HCT116 (cell line): ENCODE measurements at regions not wholly inside any gene's neighbourhood (a gene's known extent, or its start where the extent isn't known, plus 50 kb on each side); places are given as distances from the start of the nearest gene placed in this dataset.

ENCODE experiments used
- ATAC-seq: fragments of 200-7000 bp; cut with Tn5 transposase; 2 replicates; pipeline ENCODE4 v1.9.1; 2020; ENCODE audit warnings: mild to moderate bottlenecking, moderate library complexity
- BruUV-seq: library from RNA; stranded (reverse); fragments of 400-500 nt; replicated peaks from 2 replicates; lab custom pipeline; 2021; lab: Mats Ljungman, UMichigan
- CTCF ChIA-PET: fragments of 300-600 bp; sonication (Branson Sonifier 250); formaldehyde crosslinking; loops from one replicate; lab custom pipeline; 2021; ENCODE audit warnings: antibody characterized with exemption; lab: Charles Lee
- POLR2A ChIA-PET: fragments of 300-600, 350-600 bp; sonication (Branson Sonifier 250); formaldehyde crosslinking; loops from one replicate; lab custom pipeline; 2021; ENCODE audit warnings: antibody characterized with exemption; lab: Charles Lee
- RAD21 ChIA-PET, 2 experiments: fragments of 300-600 bp; sonication (Branson Sonifier 250); formaldehyde crosslinking; loops; one replicate each; lab custom pipeline; 2023; ENCODE audit warnings: low total read pairs in 2 of 2; ENCODE audit not compliant: uncharacterized antibody in 2 of 2, unreplicated experiment in 2 of 2, low non-redundant PET in 1 of 2; lab: Charles Lee
- DNase-seq: peaks from one replicate; pipeline ENCODE4 v3.0.0-alpha.2; 2010; ENCODE audit warnings: low read depth, low spot score
- H2AFZ ChIP-seq: fragments of 200-600 bp; shearing (Covaris generic), sonication (generic); 2 replicates; pipeline ENCODE4 v1.6.1; 2017; ENCODE audit warnings: low read depth, mixed run types, mixed read lengths, antibody characterized with exemption, low read length; ENCODE audit not compliant: poor library complexity, severe bottlenecking
- H3K27ac ChIP-seq: 2 replicates; pipeline ENCODE4 v1.5.1; 2012; ENCODE audit warnings: low read depth, low read length
- H3K27me3 ChIP-seq: fragments of 200-600 bp; sonication (generic); 2 replicates; pipeline ENCODE4 v1.6.1; 2016; ENCODE audit warnings: mixed run types, low read length, mixed read lengths; ENCODE audit not compliant: insufficient read depth
- H3K36me3 ChIP-seq, 2 experiments: fragments of 200-500 bp in 1 of 2; fragments of 200-600 bp in 1 of 2; sonication (Bioruptor generic) in 1 of 2; sonication (generic) in 1 of 2; 2 replicates each; pipeline versions ENCODE4 v1.5.1 to v1.6.1; 2014 to 2016; ENCODE audit warnings: low read length in 2 of 2, inconsistent platforms in 1 of 2, mixed read lengths in 1 of 2, mixed run types in 1 of 2; ENCODE audit not compliant: insufficient read depth in 2 of 2, control insufficient read depth in 1 of 2
- H3K4me1 ChIP-seq, 2 experiments: fragments of 200-600 bp in 1 of 2; sonication (generic) in 1 of 2; 2 replicates each; pipeline versions ENCODE4 v1.5.1 to v1.6.1; 2012 to 2017; ENCODE audit warnings: low read length in 2 of 2, inconsistent platforms in 1 of 2, mild to moderate bottlenecking in 1 of 2, mixed read lengths in 1 of 2, mixed run types in 1 of 2, moderate library complexity in 1 of 2; ENCODE audit not compliant: insufficient read depth in 2 of 2, control insufficient read depth in 1 of 2
- H3K4me2 ChIP-seq: fragments of 200-600 bp; sonication (generic); 2 replicates; pipeline ENCODE4 v1.6.1; 2017; ENCODE audit warnings: mixed run types, low read length, mixed read lengths
- H3K4me3 ChIP-seq, 2 experiments: fragments of 200-600 bp in 1 of 2; sonication (generic) in 1 of 2; replicated peaks in 1 of 2; 2 replicates each; pipeline ENCODE4 v1.5.1; 2011 to 2016; ENCODE audit warnings: low read length in 2 of 2, control low read depth in 1 of 2, low read depth in 1 of 2, mild to moderate bottlenecking in 1 of 2, mixed read lengths in 1 of 2, mixed run types in 1 of 2
- H3K79me2 ChIP-seq: fragments of 200-600 bp; sonication (generic); 2 replicates; pipeline ENCODE4 v1.6.1; 2017; ENCODE audit warnings: mild to moderate bottlenecking, mixed run types, low read length, moderate library complexity, mixed read lengths; ENCODE audit not compliant: insufficient read depth
- H3K9ac ChIP-seq: fragments of 200-600 bp; sonication (generic); 2 replicates; pipeline ENCODE4 v1.6.1; 2016; ENCODE audit warnings: low read length, mixed read lengths
- H3K9me2 ChIP-seq: fragments of 200-600 bp; sonication (generic), shearing (Covaris generic); 2 replicates; pipeline ENCODE4 v1.6.1; 2017; ENCODE audit warnings: mixed run types, mild to moderate bottlenecking, moderate library complexity; ENCODE audit not compliant: insufficient read depth
- H3K9me3 ChIP-seq, 2 experiments: fragments of 200-500 bp in 1 of 2; fragments of 200-600 bp in 1 of 2; sonication (Bioruptor generic) in 1 of 2; sonication (generic) in 1 of 2; 2 replicates each; pipeline ENCODE4 v1.6.1; 2014 to 2017; ENCODE audit warnings: low read length in 2 of 2, mixed read lengths in 2 of 2, inconsistent platforms in 1 of 2, low read depth in 1 of 2, mild to moderate bottlenecking in 1 of 2, mixed run types in 1 of 2, moderate library complexity in 1 of 2; ENCODE audit not compliant: control insufficient read depth in 1 of 2, insufficient read depth in 1 of 2
- H4K20me1 ChIP-seq: fragments of 200-600 bp; sonication (generic), shearing (Covaris generic); 2 replicates; pipeline ENCODE4 v1.6.1; 2017; ENCODE audit warnings: mixed run types, mild to moderate bottlenecking, moderate library complexity; ENCODE audit not compliant: insufficient read depth
- CBX3 ChIP-seq: IDR thresholded peaks from 2 replicates; pipeline ENCODE4 v1.6.1; 2012; ENCODE audit warnings: low read depth
- CEBPB ChIP-seq: IDR thresholded peaks from 2 replicates; pipeline ENCODE4 v1.6.1; 2012; ENCODE audit warnings: low read depth
- ELF1 ChIP-seq: IDR thresholded peaks from 2 replicates; pipeline ENCODE4 v1.6.1; 2012; ENCODE audit warnings: low read depth, borderline replicate concordance
- EZH2 ChIP-seq: fragments of 200-600 bp; sonication (generic); IDR thresholded peaks from 2 replicates; pipeline ENCODE4 v1.6.1; 2017; ENCODE audit warnings: antibody characterized with exemption, mixed run types
- EZH2phosphoT487 ChIP-seq: fragments of 200-600 bp; IDR thresholded peaks from 2 replicates; pipeline ENCODE4 v1.6.1; 2018; ENCODE audit warnings: antibody characterized with exemption, borderline replicate concordance
- POLR2A ChIP-seq: IDR thresholded peaks from 2 replicates; pipeline ENCODE4 v1.7.0; 2011; ENCODE audit warnings: borderline replicate concordance; ENCODE audit not compliant: insufficient read depth, insufficient read length; ENCODE audit errors: extremely low read depth
- POLR2AphosphoS5 ChIP-seq: IDR thresholded peaks from 2 replicates; pipeline ENCODE4 v1.6.1; 2011; ENCODE audit warnings: mild to moderate bottlenecking, low read depth, low read length, moderate library complexity
- REST ChIP-seq: IDR thresholded peaks from 2 replicates; pipeline ENCODE4 v1.6.1; 2012; ENCODE audit warnings: low read depth
- TCF7L2 ChIP-seq: IDR thresholded peaks from 2 replicates; pipeline ENCODE4 v1.7.0; 2011; ENCODE audit warnings: borderline replicate concordance, inconsistent platforms; ENCODE audit not compliant: insufficient read depth, insufficient read length; ENCODE audit errors: extremely low read depth
- intact Hi-C: fragments of 100-400 bp; cut with micrococcal nuclease; formaldehyde crosslinking; loops from 2 replicates; pipeline ENCODE4 v1.10.0; 2022
- TF ChIP-seq, protein P1 (sequence below): IDR thresholded peaks from 2 replicates; pipeline ENCODE4 v1.6.1; 2012

GRCh38 chr5:118076490-118076889 is 911.9 kb downstream of the DTWD2 start:
- Histone ChIP-seq H4K20me1 (no peaks in the 10 kb centered on the region), H3K9ac (no peak overlapping the region), H3K4me3 (no peak overlapping the region), H3K27me3 (no peaks in the 10 kb centered on the region), H3K27ac (no peak overlapping the region), H3K79me2 (no peaks in the 10 kb centered on the region), H3K4me1 (no peaks in the 10 kb centered on the region), H3K4me2 (no peak overlapping the region), H3K9me3 (no peaks in the 10 kb centered on the region), H3K36me3 (no peaks in the 10 kb centered on the region), H2AFZ (no peak overlapping the region), H3K9me2 (no peaks in the 10 kb centered on the region)
- TF ChIP-seq REST (peak; percentile 46), POLR2A (no peak)
- intact Hi-C loops: no loop called here
- ChIA-PET RAD21 (no interaction called here), CTCF (no interaction called here), POLR2A (no interaction called here)
- no peak for ATAC-seq
- DNase-seq: no peak
- BruUV-seq: no TSS peak

GRCh38 chr5:118070041-118070440 is 918.3 kb downstream of the DTWD2 start:
- DNase-seq (no peak), ATAC-seq (no peak)
- Histone ChIP-seq H3K36me3 (no peaks in the 10 kb centered on the region), H4K20me1 (no peaks in the 10 kb centered on the region), H3K4me1 (no peaks in the 10 kb centered on the region), H3K27ac (no peak overlapping the region), H3K79me2 (no peaks in the 10 kb centered on the region), H2AFZ (no peak overlapping the region), H3K27me3 (no peaks in the 10 kb centered on the region), H3K9ac (no peak overlapping the region), H3K9me2 (no peaks in the 10 kb centered on the region), H3K4me2 (no peak overlapping the region), H3K9me3 (no peaks in the 10 kb centered on the region), H3K4me3 (no peak overlapping the region)
- POLR2A ChIA-PET: no interaction called here
- intact Hi-C loops: no loop called here
- CTCF ChIA-PET: no interaction called here
- RAD21 ChIA-PET: no interaction called here
- BruUV-seq: no TSS peak
- TF ChIP-seq EZH2 (no peak), TCF7L2 (no peak), POLR2AphosphoS5 (no peak), CBX3 (no peak), ELF1 (no peak), POLR2A (no peak), CEBPB (no peak), EZH2phosphoT487 (no peak)
- TF ChIP-seq, protein P1, sequence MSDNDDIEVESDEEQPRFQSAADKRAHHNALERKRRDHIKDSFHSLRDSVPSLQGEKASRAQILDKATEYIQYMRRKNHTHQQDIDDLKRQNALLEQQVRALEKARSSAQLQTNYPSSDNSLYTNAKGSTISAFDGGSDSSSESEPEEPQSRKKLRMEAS: no peak
